Neuronal stem cell (in vitro differentiated cells): ENCODE measurements at regions not wholly inside any gene's neighbourhood (a gene's known extent, or its start where the extent isn't known, plus 50 kb on each side); places are given as distances from the start of the nearest gene placed in this dataset.

Source experiments
- DNase-seq: peaks from one replicate; pipeline ENCODE4 v3.0.0-alpha.2; 2013; ENCODE audit warnings: low spot score
- H2AFZ ChIP-seq: one replicate; pipeline ENCODE4 v1.6.1; 2013; ENCODE audit warnings: mild to moderate bottlenecking, low read length, inconsistent platforms
- H2AK5ac ChIP-seq: 2 replicates; pipeline ENCODE4 v1.6.1; 2013; ENCODE audit warnings: low read depth, mild to moderate bottlenecking, inconsistent platforms, low read length, moderate library complexity, mixed read lengths
- H2BK120ac ChIP-seq: 2 replicates; pipeline ENCODE4 v1.6.1; 2013; ENCODE audit warnings: low read depth, mild to moderate bottlenecking, inconsistent platforms, low read length, moderate library complexity, mixed read lengths
- H2BK12ac ChIP-seq: one replicate; pipeline ENCODE4 v1.6.1; 2013; ENCODE audit warnings: low read length, inconsistent platforms
- H2BK15ac ChIP-seq: 2 replicates; pipeline ENCODE4 v1.6.1; 2013; ENCODE audit warnings: mild to moderate bottlenecking, low read length, inconsistent platforms, mixed read lengths
- H2BK5ac ChIP-seq: one replicate; pipeline ENCODE4 v1.6.1; 2013; ENCODE audit warnings: inconsistent platforms, mild to moderate bottlenecking, low read length, moderate library complexity
- H3K14ac ChIP-seq: one replicate; pipeline ENCODE4 v1.6.1; 2013; ENCODE audit warnings: low read length, inconsistent platforms
- H3K18ac ChIP-seq: 2 replicates; pipeline ENCODE4 v1.6.1; 2013; ENCODE audit warnings: low read length, inconsistent platforms
- H3K23ac ChIP-seq: 2 replicates; pipeline ENCODE4 v1.6.1; 2013; ENCODE audit warnings: low read depth, mild to moderate bottlenecking, mixed read lengths, low read length, inconsistent platforms; ENCODE audit not compliant: poor library complexity
- H3K27ac ChIP-seq: replicated peaks from 3 replicates; pipeline ENCODE4 v1.5.1; 2013; ENCODE audit warnings: low read length, inconsistent platforms
- H3K27me3 ChIP-seq, 3 experiments: 2 replicates each; pipeline ENCODE4 v1.6.1; 2013; ENCODE audit warnings: low read length in 3 of 3, mild to moderate bottlenecking in 2 of 3, inconsistent platforms in 1 of 3, low read depth in 1 of 3, mixed read lengths in 1 of 3, moderate library complexity in 1 of 3; ENCODE audit not compliant: control insufficient read depth in 3 of 3, insufficient read depth in 3 of 3
- H3K36me3 ChIP-seq, 2 donors: replicated peaks in 1 of 2; 2 replicates each; pipeline ENCODE4 v1.6.1; 2013; ENCODE audit warnings: low read length in 2 of 2; ENCODE audit not compliant: control insufficient read depth in 2 of 2, insufficient read depth in 2 of 2
- H3K4ac ChIP-seq: 2 replicates; pipeline ENCODE4 v1.6.1; 2013; ENCODE audit warnings: inconsistent platforms, mild to moderate bottlenecking, low read length, moderate library complexity
- H3K4me1 ChIP-seq, 2 donors: 1 replicate in 1 of 2; 2 replicates in 1 of 2; pipeline ENCODE4 v1.6.1; 2013; ENCODE audit warnings: low read length in 2 of 2, low read depth in 1 of 2; ENCODE audit not compliant: control insufficient read depth in 2 of 2, insufficient read depth in 1 of 2
- H3K4me2 ChIP-seq: one replicate; pipeline ENCODE4 v1.6.1; 2013; ENCODE audit warnings: mild to moderate bottlenecking, low read length, inconsistent platforms; ENCODE audit not compliant: insufficient read depth, poor library complexity, severe bottlenecking
- H3K4me3 ChIP-seq, 2 donors: 2 replicates each; pipeline ENCODE4 v1.5.1; 2013; ENCODE audit warnings: low read length in 2 of 2, mild to moderate bottlenecking in 2 of 2, inconsistent platforms in 1 of 2, moderate library complexity in 1 of 2
- H3K79me1 ChIP-seq: one replicate; pipeline ENCODE4 v1.6.1; 2013; ENCODE audit warnings: low read depth, mild to moderate bottlenecking, inconsistent platforms, low read length, moderate library complexity
- H3K9ac ChIP-seq: one replicate; pipeline ENCODE4 v1.6.1; 2013; ENCODE audit warnings: mild to moderate bottlenecking, low read depth, low read length, inconsistent platforms; ENCODE audit not compliant: poor library complexity
- H3K9me3 ChIP-seq, 2 donors: replicated peaks in 1 of 2; 2 replicates each; pipeline versions ENCODE3 to v1.6.1; 2013; ENCODE audit warnings: low read length in 2 of 2, mild to moderate bottlenecking in 2 of 2, inconsistent platforms in 1 of 2, low read depth in 1 of 2, mixed read lengths in 1 of 2, moderate library complexity in 1 of 2; ENCODE audit not compliant: control insufficient read depth in 2 of 2, insufficient read depth in 1 of 2
- H4K8ac ChIP-seq: one replicate; pipeline ENCODE4 v1.6.1; 2013; ENCODE audit warnings: low read depth, mild to moderate bottlenecking, inconsistent platforms, low read length, moderate library complexity
- H4K91ac ChIP-seq: one replicate; pipeline ENCODE4 v1.6.1; 2013; ENCODE audit warnings: low read length, low read depth, mild to moderate bottlenecking, inconsistent platforms; ENCODE audit not compliant: poor library complexity
- WGBS, 2 donors: extraction: QIAGEN DNeasy Blood & Tissue Kit; methylation state at CpG; one replicate each; pipeline ENCODE4 v1.1.7; 2013; ENCODE audit warnings: missing lambda C conversion rate in 2 of 2, mixed read lengths in 1 of 2; ENCODE audit not compliant: insufficient read length in 2 of 2, insufficient replicate concordance in 1 of 2; ENCODE audit errors: extremely low coverage in 2 of 2; 5-methylcytosine and 5-hydroxymethylcytosine counted together

GRCh38 chr10:132467464-132468149, 70.0 kb upstream of the INPP5A start:
- peak overlapping the region; percentile 63 for H2AK5ac ChIP-seq
- no peaks in the 10 kb centered on the region for H3K79me1 ChIP-seq
- no peak overlapping the region for H3K27ac ChIP-seq
- H2BK15ac ChIP-seq = no peak overlapping the region
- no peak overlapping the region for H2BK5ac ChIP-seq
- H3K4me2 ChIP-seq = no peak overlapping the region
- H3K4ac ChIP-seq = peak overlapping the region; percentile 76
- peaks cover 2 to 27% of the 10 kb centered on the region in 2 donors for H3K4me1 ChIP-seq
- peaks cover 2 to 7% of the 10 kb centered on the region in 2 donors for H3K9me3 ChIP-seq
- DNase-seq = no peak
- H2AFZ ChIP-seq = no peak overlapping the region
- no peaks in the 10 kb centered on the region for H3K36me3 ChIP-seq
- peaks cover 0 to 5% (median 0%) of the 10 kb centered on the region in 3 experiments for H3K27me3 ChIP-seq
- no CpG with 5 or more reads among the region's 29 CpGs for WGBS, 2 donors
- H2BK120ac ChIP-seq = no peak overlapping the region
- no peak overlapping the region for H2BK12ac ChIP-seq
- no peak overlapping the region for H3K23ac ChIP-seq
- H3K14ac ChIP-seq = no peak overlapping the region
- H4K91ac ChIP-seq = no peak overlapping the region
- no peak overlapping the region for H3K9ac ChIP-seq
- no peak overlapping the region for H4K8ac ChIP-seq
- no peak overlapping the region for H3K4me3 ChIP-seq
- peak overlapping the region; percentile 65 for H3K18ac ChIP-seq

- H3K9me3 ChIP-seq = peaks cover 2 to 7% of the 10 kb centered on the region in 2 donors
- no peak overlapping the region for H2BK5ac ChIP-seq
- no peak overlapping the region for H2BK15ac ChIP-seq
- peaks cover 2 to 27% of the 10 kb centered on the region in 2 donors for H3K4me1 ChIP-seq
- H3K4ac ChIP-seq = no peak overlapping the region
- H3K36me3 ChIP-seq = no peaks in the 10 kb centered on the region
- H3K14ac ChIP-seq = no peak overlapping the region
- H3K4me2 ChIP-seq = no peak overlapping the region
- H2AK5ac ChIP-seq = peak overlapping the region; percentile 63
- peaks cover 0 to 5% (median 0%) of the 10 kb centered on the region in 3 experiments for H3K27me3 ChIP-seq
- H3K23ac ChIP-seq = no peak overlapping the region
- WGBS, 2 donors = no CpG with 5 or more reads among the region's 5 CpGs
- H2AFZ ChIP-seq = no peak overlapping the region
- H3K9ac ChIP-seq = no peak overlapping the region
- H4K91ac ChIP-seq = no peak overlapping the region
- no peak overlapping the region for H3K27ac ChIP-seq
- H3K4me3 ChIP-seq = no peak overlapping the region
- H3K79me1 ChIP-seq = no peaks in the 10 kb centered on the region
- no peak overlapping the region for H4K8ac ChIP-seq
- DNase-seq = no peak
- H2BK12ac ChIP-seq = no peak overlapping the region
- H2BK120ac ChIP-seq = no peak overlapping the region
- H3K18ac ChIP-seq = no peak overlapping the region
Measured at GRCh38 chr10:132468216-132468615, 69.4 kb upstream of the INPP5A start.

- Histone ChIP-seq H3K23ac (no peak overlapping the region), H3K4me2 (no peak overlapping the region), H3K9me3 (peaks cover 2 to 7% of the 10 kb centered on the region in 2 donors), H3K4ac (no peak overlapping the region), H3K27ac (no peak overlapping the region), H3K9ac (no peak overlapping the region), H3K14ac (peak overlapping the region; percentile 38), H3K4me3 (no peak overlapping the region), H3K18ac (peak overlapping the region; percentile 76), H2BK15ac (no peak overlapping the region), H3K27me3 (peaks cover 0 to 5% (median 0%) of the 10 kb centered on the region in 3 experiments), H2AK5ac (peak overlapping the region; percentile 90), H2BK120ac (no peak overlapping the region), H3K36me3 (no peaks in the 10 kb centered on the region), H2BK12ac (no peak overlapping the region), H4K91ac (no peak overlapping the region), H2AFZ (no peak overlapping the region), H3K4me1 (peaks cover 2 to 27% of the 10 kb centered on the region in 2 donors), H2BK5ac (no peak overlapping the region), H4K8ac (no peak overlapping the region), H3K79me1 (no peaks in the 10 kb centered on the region)
- no CpG with 5 or more reads among the region's 10 CpGs for WGBS, 2 donors
- no peak for DNase-seq
Measured at GRCh38 chr10:132468651-132469050, 68.9 kb upstream of the INPP5A start.

- peaks cover 0 to 5% (median 0%) of the 10 kb centered on the region in 3 experiments for H3K27me3 ChIP-seq
- no peak overlapping the region for H3K4me2 ChIP-seq
- WGBS, 2 donors = no CpG with 5 or more reads among the region's 21 CpGs
Measured at GRCh38 chr10:132469197-132469884, 68.2 kb upstream of the INPP5A start.

More at GRCh38 chr10:132469197-132469884, 68.2 kb upstream of the INPP5A start:
- Histone ChIP-seq H3K9ac (no peak overlapping the region), H2AFZ (no peak overlapping the region), H3K27ac (no peak overlapping the region), H2BK15ac (no peak overlapping the region), H2BK120ac (no peak overlapping the region), H3K4me3 (no peak overlapping the region), H3K23ac (peak overlapping the region; percentile 68), H3K4me1 (peaks cover 2 to 26% of the 10 kb centered on the region in 2 donors), H4K91ac (no peak overlapping the region), H3K18ac (no peak overlapping the region), H3K4ac (no peak overlapping the region), H4K8ac (peak overlapping the region; percentile 17), H2BK5ac (no peak overlapping the region), H3K14ac (no peak overlapping the region), H2BK12ac (no peak overlapping the region), H2AK5ac (no peak overlapping the region), H3K36me3 (no peaks in the 10 kb centered on the region), H3K9me3 (peaks cover 2 to 7% of the 10 kb centered on the region in 2 donors), H3K79me1 (no peaks in the 10 kb centered on the region)
- DNase-seq = no peak
